IMR-90 (cell line): ENCODE measurements at regions not wholly inside any gene's neighbourhood (a gene's known extent, or its start where the extent isn't known, plus 50 kb on each side); places are given as distances from the start of the nearest gene placed in this dataset.

ENCODE experiments used
- ATAC-seq: fragments of 200-7000 bp; cut with Tn5 transposase; 2 replicates; pipeline ENCODE4 v1.9.1; 2020; ENCODE audit warnings: low read depth, mild to moderate bottlenecking, moderate library complexity
- BruUV-seq: library from RNA; stranded (reverse); fragments of 400-500 nt; replicated peaks from 2 replicates; lab custom pipeline; 2021; lab: Mats Ljungman, UMichigan
- CTCF ChIA-PET: fragments of 300-600 bp; formaldehyde crosslinking; extraction: SDS; loops from one replicate; lab custom pipeline; 2021; ENCODE audit warnings: antibody characterized with exemption; lab: Yijun Ruan, JAX
- POLR2A ChIA-PET: fragments of 300-600 bp; sonication (Branson Sonifier 250); formaldehyde crosslinking; loops from one replicate; lab custom pipeline; 2022; ENCODE audit warnings: antibody characterized with exemption; ENCODE audit not compliant: unreplicated experiment; lab: Charles Lee
- DNase-seq: peaks from one replicate; pipeline ENCODE4 v3.0.0; 2013
- H2AFZ ChIP-seq: replicated peaks from 2 replicates; pipeline ENCODE3; 2013; ENCODE audit warnings: low read length, mild to moderate bottlenecking; ENCODE audit not compliant: poor library complexity
- H2AK5ac ChIP-seq: 2 replicates; pipeline ENCODE4 v1.6.1; 2013; ENCODE audit warnings: low read depth, low read length, inconsistent platforms
- H2AK9ac ChIP-seq: replicated peaks from 2 replicates; pipeline ENCODE3; 2013; ENCODE audit warnings: mild to moderate bottlenecking, low read depth, low read length, moderate library complexity; ENCODE audit not compliant: poor library complexity
- H2BK120ac ChIP-seq: 2 replicates; pipeline ENCODE4 v1.6.1; 2013; ENCODE audit warnings: low read depth, low read length, inconsistent platforms
- H2BK15ac ChIP-seq: 3 replicates; pipeline ENCODE4 v1.6.1; 2013; ENCODE audit warnings: low read depth, low read length, inconsistent platforms
- H2BK20ac ChIP-seq: 2 replicates; pipeline ENCODE4 v1.6.1; 2013; ENCODE audit warnings: low read depth, mild to moderate bottlenecking, inconsistent platforms, low read length, moderate library complexity
- H2BK5ac ChIP-seq: 2 replicates; pipeline ENCODE4 v1.6.1; 2013; ENCODE audit warnings: mild to moderate bottlenecking, low read depth, low read length, inconsistent platforms; ENCODE audit not compliant: poor library complexity, severe bottlenecking
- H3K14ac ChIP-seq: replicated peaks from 2 replicates; pipeline ENCODE4 v1.6.1; 2013; ENCODE audit warnings: low read depth, low read length, inconsistent platforms
- H3K18ac ChIP-seq: 2 replicates; pipeline ENCODE4 v1.6.1; 2013; ENCODE audit warnings: low read depth, low read length, control low read depth
- H3K23ac ChIP-seq: 2 replicates; pipeline ENCODE4 v1.6.1; 2013; ENCODE audit warnings: low read depth, low read length, inconsistent platforms
- H3K27ac ChIP-seq: 2 replicates; pipeline ENCODE4 v1.5.1; 2013; ENCODE audit warnings: mild to moderate bottlenecking, control low read depth, low read length; ENCODE audit not compliant: insufficient read depth
- H3K27me3 ChIP-seq: 2 replicates; pipeline ENCODE4 v1.6.1; 2013; ENCODE audit warnings: low read length; ENCODE audit not compliant: control insufficient read depth, insufficient read depth
- H3K36me3 ChIP-seq: 2 replicates; pipeline ENCODE4 v1.6.1; 2013; ENCODE audit warnings: low read length, mixed read lengths; ENCODE audit not compliant: control insufficient read depth, insufficient read depth
- H3K4ac ChIP-seq: 2 replicates; pipeline ENCODE4 v1.6.1; 2013; ENCODE audit warnings: low read depth, low read length, inconsistent platforms
- H3K4me1 ChIP-seq: 2 replicates; pipeline ENCODE4 v1.6.1; 2013; ENCODE audit warnings: low read length, mixed read lengths; ENCODE audit not compliant: control insufficient read depth, insufficient read depth
- H3K4me2 ChIP-seq: 2 replicates; pipeline ENCODE4 v1.6.1; 2013; ENCODE audit warnings: low read depth, mild to moderate bottlenecking, control low read depth, low read length, moderate library complexity
- H3K4me3 ChIP-seq: 2 replicates; pipeline ENCODE4 v1.5.1; 2013; ENCODE audit warnings: low read depth, mild to moderate bottlenecking, control low read depth, low read length, moderate library complexity; ENCODE audit not compliant: insufficient read depth
- H3K56ac ChIP-seq: 2 replicates; pipeline ENCODE4 v1.6.1; 2013; ENCODE audit warnings: low read length, inconsistent platforms; ENCODE audit not compliant: insufficient read depth; ENCODE audit errors: extremely low read depth
- H3K79me1 ChIP-seq, 2 experiments: 2 replicates each; pipeline ENCODE4 v1.6.1; 2013; ENCODE audit warnings: low read length in 2 of 2, inconsistent platforms in 1 of 2, low read depth in 1 of 2
- H3K9ac ChIP-seq: 2 replicates; pipeline ENCODE4 v1.6.1; 2013; ENCODE audit warnings: low read depth, low read length, control low read depth
- H3K9me1 ChIP-seq: 2 replicates; pipeline ENCODE4 v1.6.1; 2013; ENCODE audit warnings: low read length, inconsistent platforms; ENCODE audit not compliant: insufficient read depth
- H3K9me3 ChIP-seq: 2 replicates; pipeline ENCODE4 v1.6.1; 2013; ENCODE audit warnings: low read length; ENCODE audit not compliant: control insufficient read depth, insufficient read depth
- H4K20me1 ChIP-seq: 2 replicates; pipeline ENCODE4 v1.6.1; 2013; ENCODE audit warnings: low read length, inconsistent platforms; ENCODE audit not compliant: insufficient read depth
- H4K5ac ChIP-seq: 2 replicates; pipeline ENCODE4 v1.6.1; 2013; ENCODE audit warnings: mild to moderate bottlenecking, low read depth, low read length, control low read depth
- H4K8ac ChIP-seq, 2 experiments: 2 replicates each; pipeline ENCODE4 v1.6.1; 2013; ENCODE audit warnings: low read depth in 2 of 2, low read length in 2 of 2, control low read depth in 1 of 2, inconsistent platforms in 1 of 2
- H4K91ac ChIP-seq: 2 replicates; pipeline ENCODE4 v1.6.1; 2013; ENCODE audit warnings: low read depth, low read length, inconsistent platforms; ENCODE audit not compliant: insufficient read depth
- MAFK ChIP-seq: IDR thresholded peaks from 2 replicates; pipeline ENCODE4 v1.6.1; 2012; ENCODE audit warnings: low read depth, low read length, improper control_type of control experiment
- MAZ ChIP-seq: IDR thresholded peaks from 2 replicates; pipeline ENCODE4 v1.6.1; 2012; ENCODE audit warnings: low read depth, mild to moderate bottlenecking, low read length, improper control_type of control experiment, moderate library complexity, borderline replicate concordance
- MXI1 ChIP-seq: IDR thresholded peaks from 2 replicates; pipeline ENCODE4 v1.6.1; 2012; ENCODE audit warnings: low read depth, mild to moderate bottlenecking, low read length, moderate library complexity, borderline replicate concordance
- NFE2L2 ChIP-seq: fragments of 150-350 bp; IDR thresholded peaks from 2 replicates; pipeline ENCODE4 v1.6.1; 2016; ENCODE audit warnings: low read depth, mild to moderate bottlenecking, low read length
- POLR2A ChIP-seq: IDR thresholded peaks from 2 replicates; pipeline ENCODE4 v1.6.1; 2012; ENCODE audit warnings: mild to moderate bottlenecking, low read depth, low read length
- RCOR1 ChIP-seq: IDR thresholded peaks from 2 replicates; pipeline ENCODE4 v1.6.1; 2012; ENCODE audit warnings: mild to moderate bottlenecking, low read length, improper control_type of control experiment; ENCODE audit not compliant: insufficient replicate concordance
- RFX5 ChIP-seq: IDR thresholded peaks from 2 replicates; pipeline ENCODE4 v1.8.0; 2012; ENCODE audit warnings: low read depth, mild to moderate bottlenecking, low read length, moderate library complexity
- SMC3 ChIP-seq: fragments of 150-350 bp; IDR thresholded peaks from 2 replicates; pipeline ENCODE4 v1.6.1; 2016; ENCODE audit warnings: low read depth, mild to moderate bottlenecking, antibody characterized with exemption, low read length, moderate library complexity
- WGBS, 2 experiments: methylation state at CpG; one replicate each; pipeline versions ENCODE4 v1.1.5 to v1.1.7; 2013; ENCODE audit warnings: missing lambda C conversion rate in 2 of 2; ENCODE audit not compliant: insufficient read length in 1 of 2; ENCODE audit errors: extremely low coverage in 2 of 2; 5-methylcytosine and 5-hydroxymethylcytosine counted together
- dilution Hi-C: fragments of 300-500 bp; cut with HindIII; formaldehyde crosslinking; loops from one replicate; pipeline ENCODE4 v1.14.3; 2018; ENCODE audit warnings: low sequenced_read_pairs; ENCODE audit not compliant: unreplicated experiment
- in situ Hi-C: fragments of 300-500 bp; cut with MboI; formaldehyde crosslinking; loops from 3 replicates; pipeline ENCODE4 v1.14.3; 2019; ENCODE audit warnings: low sequenced_read_pairs, inconsistent platforms, mixed read lengths
- intact Hi-C: fragments of 100-400 bp; cut with micrococcal nuclease; formaldehyde crosslinking; loops from 2 replicates; pipeline ENCODE4 v1.10.0; 2022
- TF ChIP-seq, protein P1 (sequence below): fragments of 150-350 bp; IDR thresholded peaks from 2 replicates; pipeline ENCODE4 v1.6.1; 2016; ENCODE audit warnings: low read depth, mild to moderate bottlenecking, low read length, moderate library complexity, borderline replicate concordance
- TF ChIP-seq, protein P2 (sequence below): fragments of 150-350 bp; IDR thresholded peaks from 2 replicates; pipeline ENCODE4 v1.6.1; 2017; ENCODE audit warnings: mild to moderate bottlenecking, antibody characterized with exemption, low read length, low read depth

DNA sequence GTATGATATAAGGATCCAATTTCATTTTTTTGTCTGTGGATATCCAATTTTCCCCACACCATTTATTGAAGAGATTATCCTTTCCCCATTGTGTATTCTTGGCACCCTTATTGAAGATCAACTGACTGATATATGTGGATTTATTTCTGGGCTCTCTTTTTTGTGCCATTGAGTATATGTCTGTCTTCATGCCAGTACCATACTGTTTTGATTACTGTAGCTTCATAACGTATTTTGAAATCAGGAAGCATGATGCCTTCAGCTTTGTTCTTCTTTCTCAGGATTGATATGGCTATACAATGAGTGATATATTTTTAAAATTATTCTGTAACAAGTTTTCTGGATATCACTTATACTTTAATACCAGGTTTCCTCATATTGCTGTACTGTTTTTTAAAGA is 58.1 kb upstream of the DLX2 start:
- WGBS, 2 experiments = no CpG with 5 or more reads among the region's 1 CpG
- H3K9me1 ChIP-seq = no peaks in the 10 kb centered on the region
- no TSS peak for BruUV-seq
- dilution Hi-C loops = no loop called here
- CTCF ChIA-PET = no interaction called here
- H3K18ac ChIP-seq = no peak overlapping the region
- no peaks in the 10 kb centered on the region for H3K36me3 ChIP-seq
- no peak overlapping the region for H4K5ac ChIP-seq
- no peak for DNase-seq
- H3K79me1 ChIP-seq = no peaks in the 10 kb centered on the region
- H3K9ac ChIP-seq = no peak overlapping the region
- H3K14ac ChIP-seq = no peak overlapping the region
- H3K27ac ChIP-seq = no peak overlapping the region
- H2BK20ac ChIP-seq = no peak overlapping the region
- no peak overlapping the region for H4K8ac ChIP-seq
- no peak overlapping the region for H2BK15ac ChIP-seq
- H2BK120ac ChIP-seq = no peak overlapping the region
- no peak overlapping the region for H2AFZ ChIP-seq
- H3K9me3 ChIP-seq = peaks cover 6% of the 10 kb centered on the region
- no peak overlapping the region for H2AK9ac ChIP-seq
- no peaks in the 10 kb centered on the region for H3K4me1 ChIP-seq
- intact Hi-C loops = no loop called here
- no peak overlapping the region for H3K56ac ChIP-seq
- in situ Hi-C loops = no loop called here
- no peak overlapping the region for H2AK5ac ChIP-seq
- no peak overlapping the region for H4K91ac ChIP-seq
- TF ChIP-seq POLR2A (no peak), MXI1 (no peak), MAZ (no peak), NFE2L2 (no peak), MAFK (no peak), RCOR1 (no peak), SMC3 (no peak), RFX5 (no peak)
- TF ChIP-seq, protein P1, sequence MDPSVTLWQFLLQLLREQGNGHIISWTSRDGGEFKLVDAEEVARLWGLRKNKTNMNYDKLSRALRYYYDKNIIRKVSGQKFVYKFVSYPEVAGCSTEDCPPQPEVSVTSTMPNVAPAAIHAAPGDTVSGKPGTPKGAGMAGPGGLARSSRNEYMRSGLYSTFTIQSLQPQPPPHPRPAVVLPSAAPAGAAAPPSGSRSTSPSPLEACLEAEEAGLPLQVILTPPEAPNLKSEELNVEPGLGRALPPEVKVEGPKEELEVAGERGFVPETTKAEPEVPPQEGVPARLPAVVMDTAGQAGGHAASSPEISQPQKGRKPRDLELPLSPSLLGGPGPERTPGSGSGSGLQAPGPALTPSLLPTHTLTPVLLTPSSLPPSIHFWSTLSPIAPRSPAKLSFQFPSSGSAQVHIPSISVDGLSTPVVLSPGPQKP = no peak
- TF ChIP-seq, protein P2, sequence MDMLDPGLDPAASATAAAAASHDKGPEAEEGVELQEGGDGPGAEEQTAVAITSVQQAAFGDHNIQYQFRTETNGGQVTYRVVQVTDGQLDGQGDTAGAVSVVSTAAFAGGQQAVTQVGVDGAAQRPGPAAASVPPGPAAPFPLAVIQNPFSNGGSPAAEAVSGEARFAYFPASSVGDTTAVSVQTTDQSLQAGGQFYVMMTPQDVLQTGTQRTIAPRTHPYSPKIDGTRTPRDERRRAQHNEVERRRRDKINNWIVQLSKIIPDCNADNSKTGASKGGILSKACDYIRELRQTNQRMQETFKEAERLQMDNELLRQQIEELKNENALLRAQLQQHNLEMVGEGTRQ = no peak
- peaks cover 20% of the 10 kb centered on the region for H3K27me3 ChIP-seq
- POLR2A ChIA-PET = no interaction called here
- no peak overlapping the region for H3K23ac ChIP-seq
- H3K4me3 ChIP-seq = no peak overlapping the region
- no peak overlapping the region for H3K4me2 ChIP-seq
- no peak for ATAC-seq
- no peaks in the 10 kb centered on the region for H4K20me1 ChIP-seq
- no peak overlapping the region for H3K4ac ChIP-seq
- no peak overlapping the region for H2BK5ac ChIP-seq
